ENCODE measurements at regions not wholly inside any gene's neighbourhood (a gene's known extent, or its start where the extent isn't known, plus 50 kb on each side); places are given as distances from the start of the nearest gene placed in this dataset.

DNA sequence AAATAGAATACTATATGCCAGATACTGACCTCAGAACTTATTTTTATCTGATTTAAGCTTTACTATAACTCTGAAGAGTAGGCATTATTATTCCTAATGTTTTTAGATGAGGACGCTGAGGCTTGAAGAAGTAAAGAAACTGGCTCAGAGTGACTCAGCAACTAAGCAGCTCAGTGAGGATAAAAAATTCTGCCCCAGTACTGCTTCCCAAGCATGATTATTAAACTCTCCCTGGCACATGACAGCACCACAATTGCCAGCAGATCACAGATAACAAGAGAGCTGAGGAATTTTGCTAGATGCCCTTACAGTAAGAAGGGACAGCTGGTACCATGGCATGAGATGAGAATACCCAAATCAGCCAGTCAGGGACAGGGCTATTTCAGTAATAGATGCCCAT lies 219.4 kb downstream of the NKX6-1 start:
- CTCF ChIA-PET = no interaction called here

DNA sequence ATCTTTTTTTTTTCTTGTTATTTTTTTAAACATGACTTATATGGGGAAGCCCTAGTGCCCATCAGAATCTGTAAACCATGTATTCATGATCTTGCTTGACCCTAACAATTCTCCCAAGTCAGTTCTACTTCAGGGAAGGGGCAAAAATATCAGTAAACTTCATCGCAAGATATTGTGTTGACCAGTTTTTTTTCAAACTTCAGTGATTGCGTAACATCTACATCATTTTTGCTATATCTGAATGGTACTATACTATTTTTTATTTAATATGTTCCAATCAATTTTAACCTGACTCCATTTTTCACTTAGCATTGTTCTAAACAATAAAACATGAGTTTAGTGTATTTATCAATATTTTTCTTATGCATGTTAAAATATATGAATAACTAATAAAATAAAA lies 221.2 kb downstream of the NKX6-1 start:
- no peak for TF ChIP-seq TARDBP (IDR thresholded peaks at IDR 0.05)
- no peak for TF ChIP-seq SUZ12 (IDR thresholded peaks at IDR 0.05)
- TF ChIP-seq ELF4 (IDR thresholded peaks at IDR 0.05) = no peak
- TF ChIP-seq, protein P1, sequence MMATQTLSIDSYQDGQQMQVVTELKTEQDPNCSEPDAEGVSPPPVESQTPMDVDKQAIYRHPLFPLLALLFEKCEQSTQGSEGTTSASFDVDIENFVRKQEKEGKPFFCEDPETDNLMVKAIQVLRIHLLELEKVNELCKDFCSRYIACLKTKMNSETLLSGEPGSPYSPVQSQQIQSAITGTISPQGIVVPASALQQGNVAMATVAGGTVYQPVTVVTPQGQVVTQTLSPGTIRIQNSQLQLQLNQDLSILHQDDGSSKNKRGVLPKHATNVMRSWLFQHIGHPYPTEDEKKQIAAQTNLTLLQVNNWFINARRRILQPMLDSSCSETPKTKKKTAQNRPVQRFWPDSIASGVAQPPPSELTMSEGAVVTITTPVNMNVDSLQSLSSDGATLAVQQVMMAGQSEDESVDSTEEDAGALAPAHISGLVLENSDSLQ (IDR thresholded peaks at IDR 0.05) = no peak
- TF ChIP-seq FOXA1 (IDR thresholded peaks at IDR 0.05) = no peak
- no peak for TF ChIP-seq ARNT (IDR thresholded peaks at IDR 0.05)
- no peak for TF ChIP-seq BHLHE40 (IDR thresholded peaks at IDR 0.05; ENCODE audit: borderline replicate concordance)
- no peak for TF ChIP-seq FOXM1 (IDR thresholded peaks at IDR 0.05; ENCODE audit: borderline replicate concordance)
- ChIA-PET CTCF (no interaction called here), POLR2A (no interaction called here)
- DNase-seq (ENCODE audit: extremely low spot score) = no peak

More for the DNA sequence above, 219.4 kb downstream of the NKX6-1 start:
- TF ChIP-seq HDGF (IDR thresholded peaks at IDR 0.05; ENCODE audit: borderline replicate concordance) (no peak), NFRKB (IDR thresholded peaks at IDR 0.05) (no peak)
- DNase-seq (ENCODE audit: extremely low spot score) = no peak
- POLR2A ChIA-PET = no interaction called here

DNA sequence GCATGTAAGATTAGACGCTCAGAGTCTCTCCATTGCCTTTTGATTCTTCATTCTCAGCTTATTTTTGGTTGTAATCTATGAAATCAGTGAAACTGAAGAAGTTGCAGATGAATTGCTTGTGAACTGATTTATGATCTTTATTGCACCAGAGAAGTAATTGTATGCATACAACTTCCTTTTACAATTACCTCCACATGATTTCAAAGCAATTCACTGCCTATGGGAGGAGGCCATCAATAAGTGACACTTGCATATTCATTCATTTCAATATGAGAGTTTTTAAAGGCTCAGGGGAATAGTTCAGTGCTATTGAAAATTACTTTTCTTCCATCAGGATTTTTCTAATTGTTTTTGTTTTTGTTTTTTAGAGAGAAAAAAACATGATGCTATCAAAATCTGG lies 222.3 kb downstream of the NKX6-1 start:
- ChIA-PET POLR2A (no interaction called here), CTCF (no interaction called here)
- TF ChIP-seq SUZ12 (IDR thresholded peaks at IDR 0.05) (no peak), CTBP1 (IDR thresholded peaks at IDR 0.05; ENCODE audit: borderline replicate concordance) (no peak)
- no peak for DNase-seq (ENCODE audit: extremely low spot score)

DNA sequence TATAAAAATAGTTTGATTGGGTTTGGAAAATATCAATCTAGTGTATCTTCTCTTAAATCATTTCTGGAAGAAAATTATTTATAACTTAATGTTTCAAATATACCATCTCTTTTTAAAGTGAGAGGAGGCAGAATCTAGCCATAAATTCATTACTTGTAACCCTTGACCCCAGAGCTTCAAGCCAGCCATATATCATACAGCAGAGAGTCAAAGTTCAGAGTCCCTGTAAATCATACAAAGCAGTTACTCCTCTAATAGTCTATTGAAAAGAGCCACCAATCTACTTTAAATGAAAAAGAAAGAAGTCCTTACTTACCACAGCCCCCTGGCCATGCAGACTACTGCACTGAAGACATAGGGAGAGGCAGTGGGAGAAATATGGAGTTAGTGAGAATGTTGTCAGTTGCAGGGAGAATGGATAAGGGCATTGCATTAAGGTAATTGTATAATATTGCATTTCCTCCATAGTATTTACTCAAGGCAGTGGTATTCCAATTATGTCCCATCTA lies 229.5 kb downstream of the NKX6-1 start:
- TF ChIP-seq LEF1 (IDR thresholded peaks at IDR 0.05; ENCODE audit: borderline replicate concordance) = no peak
- no peak for TF ChIP-seq ARNT (IDR thresholded peaks at IDR 0.05)
- no peak for TF ChIP-seq ELF4 (IDR thresholded peaks at IDR 0.05)
- TF ChIP-seq NFRKB (IDR thresholded peaks at IDR 0.05) = no peak
- TF ChIP-seq, protein P1 (IDR thresholded peaks at IDR 0.05) = no peak
- TF ChIP-seq FOXA1 (IDR thresholded peaks at IDR 0.05) = no peak
- no peak for TF ChIP-seq L3MBTL2 (conservative IDR thresholded peaks at IDR 0.05)
- TF ChIP-seq BHLHE40 (IDR thresholded peaks at IDR 0.05; ENCODE audit: borderline replicate concordance) = no peak
- no peak for TF ChIP-seq SP1 (IDR thresholded peaks at IDR 0.05)
- TF ChIP-seq FOXM1 (IDR thresholded peaks at IDR 0.05; ENCODE audit: borderline replicate concordance) = no peak
- no peak for TF ChIP-seq SUZ12 (IDR thresholded peaks at IDR 0.05)
- TF ChIP-seq CTBP1 (IDR thresholded peaks at IDR 0.05; ENCODE audit: borderline replicate concordance) = no peak
- no peak for TF ChIP-seq TARDBP (IDR thresholded peaks at IDR 0.05)
- CTCF ChIA-PET = no interaction called here
- POLR2A ChIA-PET = no interaction called here
- DNase-seq (ENCODE audit: extremely low spot score) = no peak

DNA sequence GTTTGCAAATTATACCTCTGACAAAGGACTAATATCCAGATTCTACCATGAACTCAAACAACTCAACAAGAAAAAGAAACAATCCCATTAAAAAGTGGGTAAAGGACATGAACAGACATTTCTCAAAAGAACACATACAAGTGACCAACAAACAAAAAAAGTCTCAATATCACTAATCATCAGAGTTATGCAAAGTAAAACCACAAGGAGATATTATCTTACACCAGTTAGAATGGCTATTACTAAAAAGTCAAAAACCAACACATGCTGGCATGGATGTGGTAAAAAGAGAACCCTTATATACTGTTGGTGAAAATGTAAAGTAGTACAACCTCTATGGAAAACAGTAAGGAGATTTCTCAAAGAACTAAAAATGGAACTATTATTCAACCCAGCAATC lies 234.4 kb downstream of the NKX6-1 start:
- POLR2A ChIA-PET = no interaction called here
- TF ChIP-seq TARDBP (IDR thresholded peaks at IDR 0.05) = no peak
- TF ChIP-seq ELF4 (IDR thresholded peaks at IDR 0.05) = no peak
- no peak for TF ChIP-seq BHLHE40 (IDR thresholded peaks at IDR 0.05; ENCODE audit: borderline replicate concordance)
- no peak for TF ChIP-seq FOXA1 (IDR thresholded peaks at IDR 0.05)
- no peak for TF ChIP-seq NFRKB (IDR thresholded peaks at IDR 0.05)
- TF ChIP-seq SP1 (IDR thresholded peaks at IDR 0.05) = no peak
- TF ChIP-seq FOXK2 (IDR thresholded peaks at IDR 0.05) = no peak
- TF ChIP-seq HDGF (IDR thresholded peaks at IDR 0.05; ENCODE audit: borderline replicate concordance) = no peak
- TF ChIP-seq, protein P1 (IDR thresholded peaks at IDR 0.05) = no peak
- CTCF ChIA-PET = no interaction called here
- no peak for DNase-seq (ENCODE audit: extremely low spot score)

DNA sequence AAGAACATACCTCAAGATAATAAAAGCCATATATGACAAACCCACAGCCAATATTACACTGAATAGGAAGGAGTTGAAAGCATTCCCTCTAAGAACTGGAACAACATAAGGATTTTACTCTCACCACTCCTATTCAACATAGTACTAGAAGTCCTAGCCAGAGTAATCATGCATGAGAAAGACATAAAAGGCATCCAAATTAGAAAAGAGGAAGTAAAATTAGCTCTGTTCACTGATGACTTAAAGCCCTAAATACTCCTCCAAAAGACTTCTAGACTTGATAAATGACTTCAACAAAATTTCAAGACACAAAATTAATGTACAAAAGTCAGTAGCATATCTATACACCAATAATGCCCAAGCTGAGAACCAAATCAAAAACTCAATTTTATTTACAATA lies 235.7 kb downstream of the NKX6-1 start:
- TF ChIP-seq HDGF (IDR thresholded peaks at IDR 0.05; ENCODE audit: borderline replicate concordance) (no peak), CTBP1 (IDR thresholded peaks at IDR 0.05; ENCODE audit: borderline replicate concordance) (no peak), ELF4 (IDR thresholded peaks at IDR 0.05) (no peak), BHLHE40 (IDR thresholded peaks at IDR 0.05; ENCODE audit: borderline replicate concordance) (no peak), L3MBTL2 (conservative IDR thresholded peaks at IDR 0.05) (no peak), FOXK2 (IDR thresholded peaks at IDR 0.05) (no peak), FOXA1 (IDR thresholded peaks at IDR 0.05) (no peak), SUZ12 (IDR thresholded peaks at IDR 0.05) (no peak), TARDBP (IDR thresholded peaks at IDR 0.05) (no peak), FOXM1 (IDR thresholded peaks at IDR 0.05; ENCODE audit: borderline replicate concordance) (no peak), LEF1 (IDR thresholded peaks at IDR 0.05; ENCODE audit: borderline replicate concordance) (no peak), SP1 (IDR thresholded peaks at IDR 0.05) (no peak), NFRKB (IDR thresholded peaks at IDR 0.05) (no peak), ZNF384 (IDR thresholded peaks at IDR 0.05) (no peak), ARNT (IDR thresholded peaks at IDR 0.05) (no peak)
- TF ChIP-seq, protein P1 (IDR thresholded peaks at IDR 0.05) = no peak
- DNase-seq (ENCODE audit: extremely low spot score) = no peak
- CTCF ChIA-PET = no interaction called here
- POLR2A ChIA-PET = no interaction called here
